ENCODE measurements at regions not wholly inside any gene's neighbourhood (a gene's known extent, or its start where the extent isn't known, plus 50 kb on each side); places are given as distances from the start of the nearest gene placed in this dataset.

DNA sequence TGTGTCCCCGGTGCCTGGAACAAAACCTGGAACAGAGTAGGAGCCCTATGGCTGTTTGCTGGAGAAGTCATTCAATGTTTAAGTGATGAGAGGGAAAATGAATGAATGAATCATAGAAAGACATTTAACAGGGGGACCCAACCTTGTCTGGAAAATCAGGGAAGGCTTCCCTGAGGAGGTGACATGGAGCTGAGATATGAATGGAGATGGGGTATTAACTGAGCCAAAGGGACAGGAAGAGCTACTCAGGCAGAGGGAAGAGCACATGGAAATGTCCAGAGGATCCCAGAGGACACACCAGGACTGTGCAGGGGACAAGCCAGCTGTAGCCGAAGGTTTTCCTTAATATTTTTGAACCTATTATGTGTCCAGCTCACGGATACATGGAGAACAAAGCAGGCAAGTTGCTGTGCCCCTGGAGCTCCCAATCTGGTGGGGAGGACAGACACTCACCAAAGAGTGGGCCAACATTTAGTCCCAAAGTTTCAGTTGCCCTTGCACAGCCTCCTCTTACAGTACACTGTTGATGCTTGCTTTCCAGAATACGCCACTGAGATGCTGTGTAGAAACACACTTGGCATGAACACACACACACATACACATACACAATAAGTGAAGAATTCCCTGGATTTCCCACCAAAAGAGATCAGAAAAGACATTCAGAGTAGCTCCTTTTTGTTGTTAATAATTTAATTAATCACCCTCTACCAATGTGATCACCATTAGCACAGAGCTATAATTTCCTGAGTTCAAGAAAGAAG is 77.0 kb upstream of the PTPN1 start:
- no peak overlapping the region for H3K27ac ChIP-seq
- TF ChIP-seq ZFX (IDR thresholded peaks at IDR 0.05), result no peak
- TF ChIP-seq, protein P1, sequence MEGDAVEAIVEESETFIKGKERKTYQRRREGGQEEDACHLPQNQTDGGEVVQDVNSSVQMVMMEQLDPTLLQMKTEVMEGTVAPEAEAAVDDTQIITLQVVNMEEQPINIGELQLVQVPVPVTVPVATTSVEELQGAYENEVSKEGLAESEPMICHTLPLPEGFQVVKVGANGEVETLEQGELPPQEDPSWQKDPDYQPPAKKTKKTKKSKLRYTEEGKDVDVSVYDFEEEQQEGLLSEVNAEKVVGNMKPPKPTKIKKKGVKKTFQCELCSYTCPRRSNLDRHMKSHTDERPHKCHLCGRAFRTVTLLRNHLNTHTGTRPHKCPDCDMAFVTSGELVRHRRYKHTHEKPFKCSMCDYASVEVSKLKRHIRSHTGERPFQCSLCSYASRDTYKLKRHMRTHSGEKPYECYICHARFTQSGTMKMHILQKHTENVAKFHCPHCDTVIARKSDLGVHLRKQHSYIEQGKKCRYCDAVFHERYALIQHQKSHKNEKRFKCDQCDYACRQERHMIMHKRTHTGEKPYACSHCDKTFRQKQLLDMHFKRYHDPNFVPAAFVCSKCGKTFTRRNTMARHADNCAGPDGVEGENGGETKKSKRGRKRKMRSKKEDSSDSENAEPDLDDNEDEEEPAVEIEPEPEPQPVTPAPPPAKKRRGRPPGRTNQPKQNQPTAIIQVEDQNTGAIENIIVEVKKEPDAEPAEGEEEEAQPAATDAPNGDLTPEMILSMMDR (conservative IDR thresholded peaks at IDR 0.05), result no peak

DNA sequence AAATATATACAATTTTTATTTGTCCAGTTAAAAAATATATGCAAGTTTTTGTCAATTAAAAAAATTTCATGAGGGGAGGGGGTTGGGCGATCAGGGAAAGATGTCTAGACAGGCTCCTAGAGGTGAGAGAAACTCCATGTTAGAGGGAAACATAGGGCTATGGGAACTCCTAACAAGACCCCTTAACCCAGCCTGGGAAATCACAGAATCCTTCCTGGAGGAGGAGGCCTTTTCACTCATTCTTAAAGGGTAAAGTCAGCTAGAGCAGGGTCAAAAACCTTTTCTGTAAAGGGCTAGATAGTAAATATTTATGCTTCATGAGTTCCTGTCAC is 75.9 kb upstream of the PTPN1 start:
- no peak for TF ChIP-seq ZFX (IDR thresholded peaks at IDR 0.05)
- TF ChIP-seq, protein P1 (conservative IDR thresholded peaks at IDR 0.05), result no peak
- no peak overlapping the region for H3K27ac ChIP-seq

- TF ChIP-seq, protein P1 (conservative IDR thresholded peaks at IDR 0.05), result no peak
- no peak for TF ChIP-seq ZFX (IDR thresholded peaks at IDR 0.05)
- no peak overlapping the region for H3K27ac ChIP-seq
Observed at GRCh38 chr20:50434653-50435396, 75.4 kb upstream of the PTPN1 start.

DNA sequence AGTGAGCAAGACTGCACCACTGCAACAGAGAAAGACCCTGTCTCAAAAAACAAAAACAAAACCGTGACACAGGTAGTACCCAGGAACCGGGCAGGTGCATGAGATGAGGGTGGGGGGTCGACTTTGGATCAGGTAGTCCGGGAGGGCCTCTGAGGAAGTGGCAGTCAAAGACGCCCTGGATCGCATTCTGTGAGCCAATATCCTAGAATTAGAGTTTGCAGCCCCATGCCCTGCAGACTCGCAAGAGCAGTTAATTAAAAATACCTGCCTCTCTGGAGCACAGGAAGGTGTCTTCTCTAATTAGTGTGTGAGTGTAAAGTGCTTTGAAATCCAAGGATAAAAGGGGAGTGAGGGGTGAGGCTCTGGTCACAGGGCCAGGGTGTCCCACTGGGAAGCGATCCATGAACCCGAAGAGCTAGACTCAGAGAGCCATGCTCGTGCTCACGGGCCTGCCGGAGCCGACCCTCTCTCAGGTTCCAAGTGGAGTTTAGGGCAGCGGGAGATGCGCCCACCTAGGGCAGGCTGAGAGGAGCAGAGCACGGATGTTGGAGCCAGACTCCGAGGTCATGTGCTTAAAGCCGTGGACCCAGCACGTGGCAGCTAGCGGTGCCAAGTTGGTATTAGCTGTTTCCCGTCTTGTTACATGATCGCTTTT is 74.7 kb upstream of the PTPN1 start:
- TF ChIP-seq, protein P1 (conservative IDR thresholded peaks at IDR 0.05), result no peak
- TF ChIP-seq ZFX (IDR thresholded peaks at IDR 0.05), result no peak
- H3K27ac ChIP-seq, result no peak overlapping the region

- H3K27ac ChIP-seq, result no peak overlapping the region
- no peak for TF ChIP-seq ZFX (IDR thresholded peaks at IDR 0.05)
- TF ChIP-seq, protein P1 (conservative IDR thresholded peaks at IDR 0.05), result no peak
Observed at GRCh38 chr20:50436052-50436656, 74.0 kb upstream of the PTPN1 start.

- TF ChIP-seq ZFX (IDR thresholded peaks at IDR 0.05), result no peak
- TF ChIP-seq, protein P1 (conservative IDR thresholded peaks at IDR 0.05), result no peak
- H3K27ac ChIP-seq, result no peak overlapping the region
Observed at GRCh38 chr20:50436696-50437095, 73.5 kb upstream of the PTPN1 start.
